Lung (tissue), 11 donors: ENCODE measurements at regions not wholly inside any gene's neighbourhood (a gene's known extent, or its start where the extent isn't known, plus 50 kb on each side); places are given as distances from the start of the nearest gene placed in this dataset.

Experiments
- ATAC-seq: fragments of 200-7000 bp; cut with Tn5 transposase; one replicate; pipeline ENCODE4 v1.9.1; 2020; ENCODE audit warnings: moderate number of reproducible peaks; ENCODE audit not compliant: insufficient read depth, low FRiP score
- DNase-seq, 3 donors: peaks; one replicate each; pipeline ENCODE4 v3.0.0-alpha.2; 2013 to 2017
- H3K27ac ChIP-seq, 2 donors: one replicate each; pipeline ENCODE4 v1.5.1; 2013; ENCODE audit warnings: mild to moderate bottlenecking in 2 of 2, moderate library complexity in 2 of 2, control low read depth in 1 of 2, inconsistent platforms in 1 of 2, low read depth in 1 of 2, low read length in 1 of 2
- H3K27me3 ChIP-seq, 3 donors: one replicate each; pipeline ENCODE4 v1.5.1; 2013; ENCODE audit warnings: low read length in 2 of 3; ENCODE audit not compliant: control insufficient read depth in 3 of 3, insufficient read depth in 3 of 3
- H3K36me3 ChIP-seq, 4 donors: one replicate each; pipeline ENCODE4 v1.5.1; 2013; ENCODE audit warnings: low read length in 4 of 4, mild to moderate bottlenecking in 1 of 4, moderate library complexity in 1 of 4; ENCODE audit not compliant: control insufficient read depth in 4 of 4, insufficient read depth in 4 of 4
- H3K4me1 ChIP-seq, 5 donors: one replicate each; pipeline ENCODE4 v1.5.1; 2013; ENCODE audit warnings: low read length in 5 of 5, mild to moderate bottlenecking in 2 of 5, moderate library complexity in 1 of 5; ENCODE audit not compliant: control insufficient read depth in 5 of 5, insufficient read depth in 5 of 5
- H3K4me3 ChIP-seq: one replicate; pipeline ENCODE4 v1.5.1; 2013; ENCODE audit warnings: mild to moderate bottlenecking, control low read depth, moderate library complexity
- H3K9ac ChIP-seq, 2 donors: one replicate each; pipeline ENCODE4 v1.5.1; 2013; ENCODE audit warnings: low read length in 2 of 2, control low read depth in 1 of 2; ENCODE audit not compliant: insufficient read depth in 1 of 2
- H3K9me3 ChIP-seq, 4 donors: one replicate each; pipeline ENCODE4 v1.5.1; 2013; ENCODE audit warnings: low read length in 3 of 4, mild to moderate bottlenecking in 1 of 4, moderate library complexity in 1 of 4; ENCODE audit not compliant: control insufficient read depth in 4 of 4, insufficient read depth in 3 of 4
- WGBS, 2 donors: extraction: QIAGEN DNeasy Blood & Tissue Kit; methylation state at CpG; one replicate each; pipeline ENCODE4 v1.1.7; 2013; 5-methylcytosine and 5-hydroxymethylcytosine counted together
- TF ChIP-seq, protein P1 (sequence below): IDR thresholded peaks from 2 replicates; pipeline ENCODE4 v1.5.1; 2012; ENCODE audit warnings: mild to moderate bottlenecking; ENCODE audit errors: control extremely low read depth, extremely low read depth
- donor health status: control.
- donor health status: control.
- donor health status: Bipolar disorder and iron deficiency.
- donor health status: healthy.
- donor health status: DM: yes; HTN: yes; CAD: no.

DNA sequence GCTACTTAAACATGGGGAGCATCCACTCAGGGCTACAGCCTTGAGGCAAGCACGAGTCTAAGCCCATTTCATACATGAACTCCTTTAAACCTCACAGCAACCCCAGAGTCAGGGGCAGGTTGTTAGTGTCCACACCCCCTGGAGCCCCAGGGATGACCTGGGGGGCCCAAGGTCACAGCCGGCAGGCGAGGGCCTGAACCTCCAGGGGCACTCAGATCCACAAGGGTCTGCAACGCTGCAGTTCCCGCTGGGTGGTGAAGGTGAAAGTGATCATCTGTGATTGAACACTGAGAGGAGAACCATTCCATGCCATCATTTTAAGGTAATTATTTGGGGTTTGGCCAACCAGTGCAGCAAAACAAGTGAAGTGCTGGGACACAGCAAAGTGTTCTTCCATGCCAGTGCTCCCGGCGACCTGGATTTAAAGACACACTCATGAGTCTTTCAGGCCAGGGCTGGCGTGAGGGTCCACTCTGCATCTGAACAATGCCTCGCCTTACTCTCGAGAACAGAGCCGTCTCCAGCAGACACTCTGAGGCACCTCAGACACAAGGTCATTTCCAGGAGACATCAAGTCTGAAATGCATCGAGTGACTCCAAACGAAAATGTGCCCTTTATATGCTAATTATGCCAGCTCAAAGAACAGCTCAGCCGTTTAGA lies 61.6 kb upstream of the SNTG2 start:
- TF ChIP-seq, protein P1, sequence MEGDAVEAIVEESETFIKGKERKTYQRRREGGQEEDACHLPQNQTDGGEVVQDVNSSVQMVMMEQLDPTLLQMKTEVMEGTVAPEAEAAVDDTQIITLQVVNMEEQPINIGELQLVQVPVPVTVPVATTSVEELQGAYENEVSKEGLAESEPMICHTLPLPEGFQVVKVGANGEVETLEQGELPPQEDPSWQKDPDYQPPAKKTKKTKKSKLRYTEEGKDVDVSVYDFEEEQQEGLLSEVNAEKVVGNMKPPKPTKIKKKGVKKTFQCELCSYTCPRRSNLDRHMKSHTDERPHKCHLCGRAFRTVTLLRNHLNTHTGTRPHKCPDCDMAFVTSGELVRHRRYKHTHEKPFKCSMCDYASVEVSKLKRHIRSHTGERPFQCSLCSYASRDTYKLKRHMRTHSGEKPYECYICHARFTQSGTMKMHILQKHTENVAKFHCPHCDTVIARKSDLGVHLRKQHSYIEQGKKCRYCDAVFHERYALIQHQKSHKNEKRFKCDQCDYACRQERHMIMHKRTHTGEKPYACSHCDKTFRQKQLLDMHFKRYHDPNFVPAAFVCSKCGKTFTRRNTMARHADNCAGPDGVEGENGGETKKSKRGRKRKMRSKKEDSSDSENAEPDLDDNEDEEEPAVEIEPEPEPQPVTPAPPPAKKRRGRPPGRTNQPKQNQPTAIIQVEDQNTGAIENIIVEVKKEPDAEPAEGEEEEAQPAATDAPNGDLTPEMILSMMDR, result no peak
- Histone ChIP-seq H3K9me3 (peaks cover 0 to 6% (median 0%) of the 10 kb centered on the region in 4 donors), H3K27me3 (peaks cover 0 to 2% (median 0%) of the 10 kb centered on the region in 3 donors), H3K4me3 (no peak overlapping the region), H3K4me1 (no peaks in the 10 kb centered on the region), H3K36me3 (no peaks in the 10 kb centered on the region), H3K27ac (no peak overlapping the region), H3K9ac (no peak overlapping the region)
- no peak for ATAC-seq
- 71 to 81% methylated on average over 14 of the region's 14 CpGs for WGBS, 2 donors
- no peak for DNase-seq

DNA sequence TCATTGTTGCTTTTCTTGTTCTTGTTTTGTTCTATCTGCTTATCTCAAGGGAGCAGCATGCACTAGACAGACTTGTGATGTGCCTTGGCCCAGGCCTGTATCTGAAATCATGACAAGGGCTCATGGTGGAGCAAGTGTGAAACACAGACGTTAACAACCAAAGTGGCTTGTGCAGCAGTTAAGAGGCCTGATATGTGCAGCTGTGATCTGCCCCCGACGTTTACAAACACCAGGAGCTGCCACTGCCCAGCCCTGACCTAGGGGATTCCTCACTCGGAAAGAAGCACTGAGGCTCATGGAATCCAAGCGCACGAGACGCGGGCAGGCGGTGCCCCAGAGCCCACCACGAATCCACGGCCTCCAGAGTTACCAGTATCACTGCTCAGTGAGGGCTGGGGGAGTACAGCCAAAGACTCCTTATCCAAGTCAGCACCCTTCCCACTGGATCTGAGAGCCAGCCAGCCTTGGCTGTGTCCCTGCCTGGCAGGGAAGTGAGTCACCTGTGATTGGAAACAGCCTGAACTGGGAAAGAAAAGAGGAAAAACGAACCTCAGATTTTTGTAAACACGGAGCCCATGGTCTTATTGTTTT lies 62.3 kb upstream of the SNTG2 start:
- Histone ChIP-seq H3K4me3 (no peak overlapping the region), H3K9ac (no peak overlapping the region), H3K9me3 (peaks cover 0 to 5% (median 0%) of the 10 kb centered on the region in 4 donors), H3K27me3 (peaks cover 0 to 9% (median 5%) of the 10 kb centered on the region in 3 donors), H3K27ac (no peak overlapping the region), H3K36me3 (no peaks in the 10 kb centered on the region), H3K4me1 (no peaks in the 10 kb centered on the region)
- DNase-seq (no peak), ATAC-seq (no peak)
- TF ChIP-seq, protein P1, result no peak
- 75 to 80% methylated on average over 13 of the region's 13 CpGs for WGBS, 2 donors

DNA sequence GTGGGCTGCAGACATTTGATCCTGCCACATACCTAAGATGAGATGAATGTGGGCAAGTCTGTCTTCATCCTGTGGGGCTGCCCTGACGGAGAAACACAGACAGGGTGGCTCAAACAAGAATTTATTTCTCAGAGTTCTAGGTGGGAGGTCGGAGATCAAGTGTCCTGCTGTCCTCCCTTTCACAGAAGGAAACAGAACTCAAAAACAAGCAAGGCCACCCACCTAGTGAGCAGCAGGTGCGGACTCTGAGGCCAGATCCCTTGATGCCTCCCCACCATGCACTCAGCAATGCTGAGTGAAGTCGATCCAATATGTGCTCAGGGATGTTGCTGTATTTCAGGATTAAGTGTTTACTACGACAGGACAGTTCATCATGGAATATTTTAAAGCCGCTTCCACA lies 63.0 kb upstream of the SNTG2 start:
- WGBS, 2 donors, result 85 to 86% methylated on average over 6 of the region's 6 CpGs
- Histone ChIP-seq H3K9ac (no peak overlapping the region), H3K27me3 (peaks cover 0 to 12% (median 7%) of the 10 kb centered on the region in 3 donors), H3K27ac (no peak overlapping the region), H3K36me3 (no peaks in the 10 kb centered on the region), H3K4me1 (no peaks in the 10 kb centered on the region), H3K9me3 (peaks cover 0 to 3% (median 0%) of the 10 kb centered on the region in 4 donors), H3K4me3 (no peak overlapping the region)
- TF ChIP-seq, protein P1, result no peak
- no peak for DNase-seq
- ATAC-seq, result no peak
